ENCODE measurements at regions not wholly inside any gene's neighbourhood (a gene's known extent, or its start where the extent isn't known, plus 50 kb on each side); places are given as distances from the start of the nearest gene placed in this dataset.

DNA sequence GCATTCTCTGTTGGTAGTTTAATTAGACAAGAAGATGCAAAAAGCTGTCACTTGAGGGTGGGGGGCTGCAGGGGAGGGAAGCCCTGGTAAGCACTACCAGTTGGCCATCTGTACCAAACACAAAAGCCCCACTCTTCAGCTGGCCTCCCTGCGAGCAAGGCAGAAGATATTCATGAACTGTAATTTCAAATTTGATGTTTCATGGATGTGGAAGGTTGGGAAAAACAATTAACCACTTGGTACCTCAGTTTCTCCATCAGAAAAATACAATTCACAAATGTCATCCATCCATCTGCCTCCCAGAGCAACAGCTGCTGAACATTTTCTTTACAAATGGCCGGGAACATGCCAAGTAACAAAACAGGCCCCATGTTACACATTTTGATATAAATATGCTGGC, 265.3 kb downstream of the HNRNPD start:
- Histone ChIP-seq H3K4me1 (no peaks in the 10 kb centered on the region), H3K27me3 (no peaks in the 10 kb centered on the region), H3K9me3 (no peaks in the 10 kb centered on the region), H3K4me3 (no peak overlapping the region), H3K27ac (no peak overlapping the region), H3K36me3 (no peaks in the 10 kb centered on the region)
- DNase-seq = no peak
- no peak for TF ChIP-seq POLR2A (IDR thresholded peaks at IDR 0.05)
- TF ChIP-seq, protein P1, sequence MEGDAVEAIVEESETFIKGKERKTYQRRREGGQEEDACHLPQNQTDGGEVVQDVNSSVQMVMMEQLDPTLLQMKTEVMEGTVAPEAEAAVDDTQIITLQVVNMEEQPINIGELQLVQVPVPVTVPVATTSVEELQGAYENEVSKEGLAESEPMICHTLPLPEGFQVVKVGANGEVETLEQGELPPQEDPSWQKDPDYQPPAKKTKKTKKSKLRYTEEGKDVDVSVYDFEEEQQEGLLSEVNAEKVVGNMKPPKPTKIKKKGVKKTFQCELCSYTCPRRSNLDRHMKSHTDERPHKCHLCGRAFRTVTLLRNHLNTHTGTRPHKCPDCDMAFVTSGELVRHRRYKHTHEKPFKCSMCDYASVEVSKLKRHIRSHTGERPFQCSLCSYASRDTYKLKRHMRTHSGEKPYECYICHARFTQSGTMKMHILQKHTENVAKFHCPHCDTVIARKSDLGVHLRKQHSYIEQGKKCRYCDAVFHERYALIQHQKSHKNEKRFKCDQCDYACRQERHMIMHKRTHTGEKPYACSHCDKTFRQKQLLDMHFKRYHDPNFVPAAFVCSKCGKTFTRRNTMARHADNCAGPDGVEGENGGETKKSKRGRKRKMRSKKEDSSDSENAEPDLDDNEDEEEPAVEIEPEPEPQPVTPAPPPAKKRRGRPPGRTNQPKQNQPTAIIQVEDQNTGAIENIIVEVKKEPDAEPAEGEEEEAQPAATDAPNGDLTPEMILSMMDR (IDR thresholded peaks at IDR 0.05) = no peak
- intact Hi-C loops (cut with DNase I; ENCODE audit: low total_unique reads) = no loop called here

- Histone ChIP-seq H3K27me3 (no peaks in the 10 kb centered on the region), H3K9me3 (no peaks in the 10 kb centered on the region), H3K27ac (no peak overlapping the region), H3K4me1 (no peaks in the 10 kb centered on the region), H3K36me3 (no peaks in the 10 kb centered on the region), H3K4me3 (no peak overlapping the region)
- TF ChIP-seq, protein P1 (IDR thresholded peaks at IDR 0.05) = no peak
- no peak for TF ChIP-seq POLR2A (IDR thresholded peaks at IDR 0.05)
- intact Hi-C loops (cut with DNase I; ENCODE audit: low total_unique reads) = no loop called here
- no peak for DNase-seq
Measured at GRCh38 chr4:82104578-82104977, 269.2 kb downstream of the HNRNPD start.

DNA sequence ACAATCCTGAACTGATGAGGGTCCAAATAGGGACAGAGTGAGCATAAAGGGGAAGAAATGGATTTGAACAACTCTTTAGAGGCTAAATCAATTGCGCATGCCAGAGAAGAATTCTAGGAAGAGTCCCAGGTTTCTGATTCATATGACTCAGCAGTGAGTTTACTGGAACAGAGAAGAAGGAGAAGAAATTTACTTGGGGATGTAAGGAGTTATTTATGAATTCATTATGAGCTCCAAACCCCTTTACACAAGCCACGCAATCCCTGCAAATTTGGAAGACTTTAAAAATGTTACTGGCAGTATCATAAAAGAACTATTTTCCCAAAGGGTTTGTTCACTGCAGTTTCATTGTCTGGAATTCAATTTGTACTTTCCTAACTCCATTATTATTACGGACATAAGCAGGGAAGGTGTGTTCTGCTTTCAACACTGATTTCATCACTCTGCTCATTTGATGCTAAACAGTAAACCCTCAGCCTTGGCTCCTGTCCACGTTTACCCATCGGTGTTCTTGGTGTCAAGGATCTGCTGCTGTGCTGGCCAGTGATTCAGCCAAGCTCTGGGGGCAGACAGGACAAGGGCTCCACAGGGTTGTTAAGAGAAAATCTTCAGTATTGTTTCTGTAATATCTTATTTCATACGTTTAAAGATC, 273.7 kb downstream of the HNRNPD start:
- Histone ChIP-seq H3K4me3 (no peak overlapping the region), H3K4me1 (no peaks in the 10 kb centered on the region), H3K36me3 (no peaks in the 10 kb centered on the region), H3K9me3 (no peaks in the 10 kb centered on the region), H3K27me3 (no peaks in the 10 kb centered on the region), H3K27ac (no peak overlapping the region)
- intact Hi-C loops (cut with DNase I; ENCODE audit: low total_unique reads) = no loop called here
- TF ChIP-seq, protein P1 (IDR thresholded peaks at IDR 0.05) = no peak
- TF ChIP-seq POLR2A (IDR thresholded peaks at IDR 0.05) = no peak
- DNase-seq = peak in 1 of 2 donors; percentile 14

DNA sequence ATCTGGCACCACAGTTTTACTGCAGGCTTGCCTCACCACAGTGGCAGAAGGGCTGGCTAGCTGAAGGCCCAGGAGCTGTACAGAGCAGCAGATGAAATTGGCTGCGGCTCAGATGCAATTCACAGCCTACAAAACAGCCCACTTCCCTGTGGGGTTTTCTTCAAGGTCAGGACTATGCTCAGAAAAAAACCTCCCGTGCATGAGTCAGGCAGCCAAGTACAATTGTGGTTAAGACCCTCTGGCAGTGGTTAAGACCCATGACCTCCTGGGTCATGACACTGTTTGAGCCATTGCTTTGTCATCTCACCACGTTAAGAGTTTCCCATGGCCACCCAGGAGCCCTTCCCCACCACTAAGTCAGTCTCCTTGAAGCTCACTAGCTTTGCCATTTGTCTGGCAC, 276.3 kb downstream of the HNRNPD start:
- no peak for DNase-seq
- Histone ChIP-seq H3K9me3 (no peaks in the 10 kb centered on the region), H3K27me3 (no peaks in the 10 kb centered on the region), H3K4me1 (no peaks in the 10 kb centered on the region), H3K36me3 (no peaks in the 10 kb centered on the region), H3K27ac (no peak overlapping the region), H3K4me3 (no peak overlapping the region)
- TF ChIP-seq POLR2A (IDR thresholded peaks at IDR 0.05) = no peak
- TF ChIP-seq, protein P1 (IDR thresholded peaks at IDR 0.05) = no peak
- intact Hi-C loops (cut with DNase I; ENCODE audit: low total_unique reads) = no loop called here

GRCh38 chr4:82090717-82091116, 283.1 kb downstream of the HNRNPD start:
- H3K27me3 ChIP-seq = no peaks in the 10 kb centered on the region
- no peak for TF ChIP-seq POLR2A (IDR thresholded peaks at IDR 0.05)
- TF ChIP-seq, protein P1 (IDR thresholded peaks at IDR 0.05) = no peak
- H3K36me3 ChIP-seq = no peaks in the 10 kb centered on the region
- no peak overlapping the region for H3K4me3 ChIP-seq
- H3K4me1 ChIP-seq = no peaks in the 10 kb centered on the region
- DNase-seq = no peak
- no peak overlapping the region for H3K27ac ChIP-seq
- H3K9me3 ChIP-seq = no peaks in the 10 kb centered on the region
- intact Hi-C loops (cut with DNase I; ENCODE audit: low total_unique reads) = no loop called here
